ENCODE measurements at regions not wholly inside any gene's neighbourhood (a gene's known extent, or its start where the extent isn't known, plus 50 kb on each side); places are given as distances from the start of the nearest gene placed in this dataset.

DNA sequence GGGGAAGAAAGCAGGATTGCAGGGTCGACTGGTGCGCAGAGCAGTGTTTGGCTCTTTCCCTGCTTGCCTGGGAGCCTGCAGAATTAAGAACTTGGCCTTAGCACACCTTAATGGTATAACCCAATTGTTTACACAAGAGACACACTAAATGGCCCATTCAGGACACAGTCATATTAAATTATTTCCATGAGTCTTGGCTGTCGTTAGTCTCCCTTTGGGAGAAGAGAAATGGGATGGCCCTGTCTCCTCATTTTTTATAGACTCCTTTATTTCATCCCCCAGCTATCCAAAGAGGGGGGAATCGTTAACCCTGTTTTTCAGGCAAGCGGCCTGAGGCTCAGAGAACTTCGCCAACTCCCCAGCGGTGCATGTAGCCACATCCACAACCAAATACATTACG is 282.5 kb downstream of the SUCLA2 start:
- TF ChIP-seq, protein P1, sequence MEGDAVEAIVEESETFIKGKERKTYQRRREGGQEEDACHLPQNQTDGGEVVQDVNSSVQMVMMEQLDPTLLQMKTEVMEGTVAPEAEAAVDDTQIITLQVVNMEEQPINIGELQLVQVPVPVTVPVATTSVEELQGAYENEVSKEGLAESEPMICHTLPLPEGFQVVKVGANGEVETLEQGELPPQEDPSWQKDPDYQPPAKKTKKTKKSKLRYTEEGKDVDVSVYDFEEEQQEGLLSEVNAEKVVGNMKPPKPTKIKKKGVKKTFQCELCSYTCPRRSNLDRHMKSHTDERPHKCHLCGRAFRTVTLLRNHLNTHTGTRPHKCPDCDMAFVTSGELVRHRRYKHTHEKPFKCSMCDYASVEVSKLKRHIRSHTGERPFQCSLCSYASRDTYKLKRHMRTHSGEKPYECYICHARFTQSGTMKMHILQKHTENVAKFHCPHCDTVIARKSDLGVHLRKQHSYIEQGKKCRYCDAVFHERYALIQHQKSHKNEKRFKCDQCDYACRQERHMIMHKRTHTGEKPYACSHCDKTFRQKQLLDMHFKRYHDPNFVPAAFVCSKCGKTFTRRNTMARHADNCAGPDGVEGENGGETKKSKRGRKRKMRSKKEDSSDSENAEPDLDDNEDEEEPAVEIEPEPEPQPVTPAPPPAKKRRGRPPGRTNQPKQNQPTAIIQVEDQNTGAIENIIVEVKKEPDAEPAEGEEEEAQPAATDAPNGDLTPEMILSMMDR (IDR thresholded peaks at IDR 0.05) = no peak
- TF ChIP-seq POLR2A (IDR thresholded peaks at IDR 0.05) = no peak

All from vagina (tissue), 2 donors.